Heart left ventricle (tissue), 13 donors: ENCODE measurements at regions not wholly inside any gene's neighbourhood (a gene's known extent, or its start where the extent isn't known, plus 50 kb on each side); places are given as distances from the start of the nearest gene placed in this dataset.

ENCODE experiments used
- POLR2A ChIP-seq, 2 donors: fragments of 450-650 bp; IDR thresholded peaks; one replicate each; pipeline ENCODE4 v1.6.1; 2017; ENCODE audit warnings: antibody characterized with exemption in 2 of 2, mild to moderate bottlenecking in 2 of 2, moderate library complexity in 2 of 2
- TF ChIP-seq, protein P1 (sequence below), 12 donors: fragments of 200-600 bp; sonication (generic) in 4 of 12; IDR thresholded peaks; one replicate each; pipeline versions ENCODE4 v1.5.0 to v1.8.0; 2018 to 2022; ENCODE audit warnings: antibody characterized with exemption in 12 of 12, mild to moderate bottlenecking in 5 of 12
- donor health status: ischemic (EF 13 %, LVEDD 7.1; RV severe dilation, severe dysfunction).
- donor health status: DM: no; HTN: yes; CAD: no.
- donor health status: DM: no; HTN: no; CAD: no.
- donor health status: ischemic (EF 25% LVEDD 6.9; RV normal size, moderate dysfunction).
- donor health status: ischemic (EF 25% LVEDD 5.7; RV mildly dilated, moderate dysfunction).
- donor health status: ischemic (EF 35%, LVEDD 5.7; RV mildly dilated, moderate dysfunction).
- donor health status: nonischemic (EF 11% LVEDD 7.7; RV severe dilation, severe dysfunction).
- donor health status: DM: yes; HTN: yes; CAD: no.
- donor health status: PGD.
- donor health status: ischemic (EF 29% LVEDD 5.4; RV normal size, mild dysfunction).
- donor health status: nonischemic (EF 23%, LVEDD 6.1; RV moderate dilation, normal function).

DNA sequence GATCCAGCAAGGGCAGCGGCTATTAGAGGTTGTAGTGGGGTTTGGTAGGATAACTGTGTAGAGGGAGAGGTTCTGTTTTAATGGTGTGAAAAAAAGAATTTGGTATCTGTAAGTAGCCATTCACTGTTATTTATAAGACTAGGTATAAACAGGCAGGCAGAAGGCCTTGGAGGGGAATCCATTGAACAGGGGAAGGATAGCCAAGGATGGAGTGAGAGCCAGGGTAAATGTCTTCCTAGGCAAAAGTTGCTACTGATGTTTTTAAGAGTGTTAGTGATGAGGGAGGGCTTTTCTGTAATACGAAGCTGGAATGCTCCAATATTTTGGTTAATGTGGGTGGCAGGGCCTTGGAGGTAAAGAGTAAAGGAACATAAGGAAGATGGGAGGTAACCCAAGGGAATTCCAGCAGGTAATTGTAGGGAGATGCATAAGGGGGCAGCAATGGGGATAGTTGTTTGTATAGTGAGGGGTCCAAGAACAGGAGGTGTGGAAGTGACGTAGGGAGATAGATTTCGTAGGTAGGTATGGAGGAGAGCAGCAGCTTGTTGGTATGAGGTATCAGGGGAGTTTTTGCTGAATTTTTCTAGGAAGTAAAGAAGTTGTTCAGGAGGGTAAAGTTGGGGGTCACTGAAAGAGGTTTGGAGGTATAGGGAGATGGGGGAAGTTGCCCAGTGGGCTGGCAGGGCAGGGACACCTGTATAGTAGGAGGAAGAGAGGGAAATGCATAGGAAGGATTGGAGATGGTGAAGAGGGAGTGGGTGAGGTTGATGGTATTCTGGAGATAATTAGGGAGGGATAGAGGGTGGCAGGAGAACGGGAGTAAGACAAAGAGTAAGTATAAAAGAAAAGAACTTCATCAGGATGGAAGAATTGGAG, 752.4 kb upstream of the ADGRB3 start:
- TF ChIP-seq, protein P1, sequence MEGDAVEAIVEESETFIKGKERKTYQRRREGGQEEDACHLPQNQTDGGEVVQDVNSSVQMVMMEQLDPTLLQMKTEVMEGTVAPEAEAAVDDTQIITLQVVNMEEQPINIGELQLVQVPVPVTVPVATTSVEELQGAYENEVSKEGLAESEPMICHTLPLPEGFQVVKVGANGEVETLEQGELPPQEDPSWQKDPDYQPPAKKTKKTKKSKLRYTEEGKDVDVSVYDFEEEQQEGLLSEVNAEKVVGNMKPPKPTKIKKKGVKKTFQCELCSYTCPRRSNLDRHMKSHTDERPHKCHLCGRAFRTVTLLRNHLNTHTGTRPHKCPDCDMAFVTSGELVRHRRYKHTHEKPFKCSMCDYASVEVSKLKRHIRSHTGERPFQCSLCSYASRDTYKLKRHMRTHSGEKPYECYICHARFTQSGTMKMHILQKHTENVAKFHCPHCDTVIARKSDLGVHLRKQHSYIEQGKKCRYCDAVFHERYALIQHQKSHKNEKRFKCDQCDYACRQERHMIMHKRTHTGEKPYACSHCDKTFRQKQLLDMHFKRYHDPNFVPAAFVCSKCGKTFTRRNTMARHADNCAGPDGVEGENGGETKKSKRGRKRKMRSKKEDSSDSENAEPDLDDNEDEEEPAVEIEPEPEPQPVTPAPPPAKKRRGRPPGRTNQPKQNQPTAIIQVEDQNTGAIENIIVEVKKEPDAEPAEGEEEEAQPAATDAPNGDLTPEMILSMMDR (IDR thresholded peaks at IDR 0.05), result no peak
- TF ChIP-seq POLR2A (IDR thresholded peaks at IDR 0.05), result no peak
